Transverse colon (tissue), 4 donors: ENCODE measurements at regions not wholly inside any gene's neighbourhood (a gene's known extent, or its start where the extent isn't known, plus 50 kb on each side); places are given as distances from the start of the nearest gene placed in this dataset.

ENCODE experiments used
- DNase-seq: peaks from one replicate; pipeline ENCODE4 v3.0.0-alpha.2; 2019
- H3K27ac ChIP-seq, 4 donors: fragments of 200-600 bp; sonication (generic); 2 replicates each; pipeline ENCODE4 v1.5.1; 2016 to 2018; ENCODE audit warnings: inconsistent platforms in 4 of 4
- H3K27me3 ChIP-seq: fragments of 200-600 bp; sonication (generic); 2 replicates; pipeline ENCODE4 v1.5.1; 2017; ENCODE audit warnings: inconsistent platforms
- H3K36me3 ChIP-seq, 4 donors: fragments of 200-600 bp; sonication (generic); 2 replicates each; pipeline ENCODE4 v1.5.1; 2017 to 2019; ENCODE audit warnings: inconsistent platforms in 4 of 4
- H3K4me1 ChIP-seq, 4 donors: fragments of 200-600 bp; sonication (generic); 2 replicates each; pipeline ENCODE4 v1.5.1; 2017 to 2020; ENCODE audit warnings: inconsistent platforms in 4 of 4
- H3K4me3 ChIP-seq, 4 donors: fragments of 200-600 bp; sonication (generic); 1 replicate in 1 of 4; 2 replicates in 3 of 4; pipeline versions ENCODE4 v1.5.1 to v1.6.1; 2017 to 2019; ENCODE audit warnings: inconsistent platforms in 4 of 4
- H3K9me3 ChIP-seq, 2 donors: fragments of 200-600 bp; sonication (generic); 2 replicates each; pipeline ENCODE4 v1.5.1; 2017 to 2019; ENCODE audit warnings: inconsistent platforms in 2 of 2
- CTCF ChIP-seq, 5 experiments: fragments of 200-600 bp in 3 of 5; fragments of 450-650 bp in 2 of 5; sonication (generic) in 3 of 5; IDR thresholded peaks; 1 replicate in 2 of 5; 2 replicates in 3 of 5; pipeline ENCODE4 v1.5.1; 2016 to 2017; ENCODE audit warnings: antibody characterized with exemption in 5 of 5, inconsistent platforms in 3 of 5, mild to moderate bottlenecking in 2 of 5, moderate library complexity in 1 of 5
- EP300 ChIP-seq: sonication (generic); formaldehyde crosslinking; IDR thresholded peaks from one replicate; pipeline ENCODE4 v1.6.1; 2017; ENCODE audit warnings: antibody characterized with exemption, low read depth
- POLR2A ChIP-seq: fragments of 450-650 bp; IDR thresholded peaks from one replicate; pipeline ENCODE4 v1.6.1; 2016; ENCODE audit warnings: antibody characterized with exemption, mild to moderate bottlenecking, moderate library complexity
- POLR2AphosphoS5 ChIP-seq, 3 donors: sonication (generic); formaldehyde crosslinking; IDR thresholded peaks; one replicate each; pipeline ENCODE4 v1.6.1; 2016; ENCODE audit warnings: antibody characterized with exemption in 3 of 3
- WGBS, 2 donors: methylation state at CpG; one replicate each; pipeline ENCODE4 v1.1.5; 2018; ENCODE audit warnings: low coverage in 1 of 2; 5-methylcytosine and 5-hydroxymethylcytosine counted together
- in situ Hi-C, 4 donors: fragments of 200-750 bp; cut with MboI; loops; one replicate each; pipeline versions ENCODE4 v1.15.0 to v1.15.1; 2017; ENCODE audit warnings: low sequenced_read_pairs in 3 of 4, low pct_ligation_motif_present in 1 of 4, low pct_unique_long_range_greater_than_20kb in 1 of 4
- intact Hi-C: fragments of 100-400 bp; cut with DNase I; formaldehyde crosslinking; loops from one replicate; pipeline ENCODE4 v1.15.1; 2023; ENCODE audit warnings: low total_unique reads

GRCh38 chr20:10749084-10749483 lies 75.3 kb upstream of the JAG1 start:
- in situ Hi-C loops = no loop called here
- H3K4me3 ChIP-seq = no peak overlapping the region

GRCh38 chr20:10752206-10752605 lies 78.4 kb upstream of the JAG1 start:
- Histone ChIP-seq H3K9me3 (no peaks in the 10 kb centered on the region), H3K36me3 (no peaks in the 10 kb centered on the region), H3K4me1 (peaks cover 0 to 9% (median 6%) of the 10 kb centered on the region in 4 donors), H3K4me3 (no peak overlapping the region), H3K27ac (no peak overlapping the region), H3K27me3 (no peaks in the 10 kb centered on the region)
- intact Hi-C loops (no loop called here), in situ Hi-C loops (no loop called here)
- DNase-seq = no peak
- TF ChIP-seq CTCF (IDR thresholded peaks at IDR 0.05) (no peak), POLR2AphosphoS5 (IDR thresholded peaks at IDR 0.05) (no peak), POLR2A (no peak), EP300 (no peak)

More at GRCh38 chr20:10749084-10749483, 75.3 kb upstream of the JAG1 start:
- no peaks in the 10 kb centered on the region for H3K27me3 ChIP-seq
- peaks cover 0 to 22% (median 6%) of the 10 kb centered on the region in 4 donors for H3K4me1 ChIP-seq
- no peaks in the 10 kb centered on the region for H3K9me3 ChIP-seq
- no peak overlapping the region for H3K27ac ChIP-seq
- no peak for DNase-seq
- TF ChIP-seq CTCF (IDR thresholded peaks at IDR 0.05) (no peak), POLR2AphosphoS5 (IDR thresholded peaks at IDR 0.05) (no peak)
- no peaks in the 10 kb centered on the region for H3K36me3 ChIP-seq
- intact Hi-C loops = no loop called here

- Histone ChIP-seq H3K36me3 (no peaks in the 10 kb centered on the region), H3K27me3 (no peaks in the 10 kb centered on the region), H3K9me3 (no peaks in the 10 kb centered on the region), H3K4me3 (no peak overlapping the region), H3K4me1 (peaks cover 0 to 9% (median 2%) of the 10 kb centered on the region in 4 donors), H3K27ac (no peak overlapping the region)
- TF ChIP-seq POLR2A (no peak), EP300 (no peak), CTCF (IDR thresholded peaks at IDR 0.05) (no peak), POLR2AphosphoS5 (IDR thresholded peaks at IDR 0.05) (no peak)
- WGBS, 2 donors = 33% methylated on average over 2 of the region's 2 CpGs; no CpG with 5 or more reads in 1 of the 2 donors
- intact Hi-C loops = no loop called here
- in situ Hi-C loops = no loop called here
- no peak for DNase-seq
Observed at GRCh38 chr20:10754824-10755223, 81.0 kb upstream of the JAG1 start.

GRCh38 chr20:10758446-10758845 lies 84.6 kb upstream of the JAG1 start:
- Histone ChIP-seq H3K27me3 (no peaks in the 10 kb centered on the region), H3K4me3 (no peak overlapping the region), H3K27ac (no peak overlapping the region), H3K4me1 (peaks cover 0 to 9% (median 2%) of the 10 kb centered on the region in 4 donors), H3K36me3 (no peaks in the 10 kb centered on the region), H3K9me3 (no peaks in the 10 kb centered on the region)
- TF ChIP-seq CTCF (IDR thresholded peaks at IDR 0.05) (no peak), POLR2AphosphoS5 (IDR thresholded peaks at IDR 0.05) (no peak), EP300 (no peak), POLR2A (no peak)
- intact Hi-C loops (no loop called here), in situ Hi-C loops (no loop called here)
- 73 to 80% methylated on average over 4 of the region's 4 CpGs for WGBS, 2 donors
- DNase-seq = no peak
